Stomach (tissue), 8 donors: ENCODE measurements at regions not wholly inside any gene's neighbourhood (a gene's known extent, or its start where the extent isn't known, plus 50 kb on each side); places are given as distances from the start of the nearest gene placed in this dataset.

ENCODE experiments used
- DNase-seq, 2 donors: peaks; one replicate each; pipeline versions ENCODE4 v3.0.0 to v3.0.0-alpha.2; 2013 to 2019
- H3K27ac ChIP-seq, 5 donors: fragments of 200-600 bp in 4 of 5; sonication (generic) in 4 of 5; one replicate each; pipeline ENCODE4 v1.5.1; 2013 to 2019; ENCODE audit warnings: mild to moderate bottlenecking in 1 of 5, moderate library complexity in 1 of 5
- H3K27me3 ChIP-seq, 3 donors: fragments of 200-600 bp; sonication (generic); one replicate each; pipeline ENCODE4 v1.5.1; 2017 to 2019; ENCODE audit warnings: mixed run types in 1 of 3
- H3K36me3 ChIP-seq, 4 donors: fragments of 200-600 bp; sonication (generic); 1 replicate in 3 of 4; 2 replicates in 1 of 4; pipeline ENCODE4 v1.5.1; 2016 to 2019
- H3K4me1 ChIP-seq, 4 donors: fragments of 200-600 bp; sonication (generic); one replicate each; pipeline ENCODE4 v1.5.1; 2016 to 2019
- H3K4me3 ChIP-seq, 4 donors: fragments of 200-600 bp; sonication (generic) in 3 of 4; one replicate each; pipeline ENCODE4 v1.5.1; 2016 to 2019; ENCODE audit warnings: mild to moderate bottlenecking in 1 of 4
- H3K9me3 ChIP-seq, 4 donors: fragments of 200-600 bp; sonication (generic); one replicate each; pipeline ENCODE4 v1.5.1; 2016 to 2019
- CTCF ChIP-seq, 7 experiments: fragments of 450-650 bp in 4 of 7; fragments of 200-600 bp in 3 of 7; sonication (generic) in 3 of 7; IDR thresholded peaks; one replicate each; pipeline ENCODE4 v1.5.1; 2016 to 2019; ENCODE audit warnings: antibody characterized with exemption in 7 of 7, control low read depth in 2 of 7, mild to moderate bottlenecking in 1 of 7
- EP300 ChIP-seq: sonication (generic); formaldehyde crosslinking; IDR thresholded peaks from one replicate; pipeline ENCODE4 v1.6.1; 2017; ENCODE audit warnings: antibody characterized with exemption
- POLR2A ChIP-seq, 4 donors: fragments of 450-650 bp; IDR thresholded peaks; one replicate each; pipeline ENCODE4 v1.6.1; 2016; ENCODE audit warnings: antibody characterized with exemption in 4 of 4, control low read depth in 2 of 4, mild to moderate bottlenecking in 1 of 4, moderate library complexity in 1 of 4
- POLR2AphosphoS5 ChIP-seq, 3 donors: sonication (generic); formaldehyde crosslinking; IDR thresholded peaks; one replicate each; pipeline ENCODE4 v1.6.1; 2016; ENCODE audit warnings: antibody characterized with exemption in 3 of 3
- WGBS, 5 donors: extraction: QIAGEN DNeasy Blood & Tissue Kit in 3 of 5; methylation state at CpG; one replicate each; pipeline versions ENCODE4 v1.1.5 to v1.1.7; 2013 to 2018; 5-methylcytosine and 5-hydroxymethylcytosine counted together
- intact Hi-C: fragments of 100-400 bp; cut with DNase I; formaldehyde crosslinking; loops from one replicate; pipeline ENCODE4 v1.15.1; 2023; ENCODE audit warnings: low total_unique reads
- donor health status: healthy with polysubstance abuse.
- donor health status: Bipolar disorder and iron deficiency.
- donor health status: healthy.

- Histone ChIP-seq H3K27ac (no peak overlapping the region), H3K4me3 (no peak overlapping the region), H3K4me1 (peaks cover 0 to 49% (median 21%) of the 10 kb centered on the region in 4 donors), H3K9me3 (no peaks in the 10 kb centered on the region), H3K36me3 (no peaks in the 10 kb centered on the region), H3K27me3 (no peaks in the 10 kb centered on the region)
- no peak for TF ChIP-seq EP300
- TF ChIP-seq POLR2A (IDR thresholded peaks at IDR 0.05) = no peak
- no peak for TF ChIP-seq POLR2AphosphoS5 (IDR thresholded peaks at IDR 0.05)
- TF ChIP-seq CTCF (IDR thresholded peaks at IDR 0.05) = no peak
- intact Hi-C loops = no loop called here
- no peak for DNase-seq
- 75 to 90% (median 82%) methylated on average over 4 to 9 of the region's 9 CpGs for WGBS, 5 donors
Observed at GRCh38 chr3:72340056-72340455, 508.2 kb downstream of the SHQ1 start.

- WGBS, 5 donors = 58 to 75% (median 67%) methylated on average over 4 of the region's 4 CpGs
- Histone ChIP-seq H3K4me1 (peaks cover 0 to 51% (median 19%) of the 10 kb centered on the region in 4 donors), H3K36me3 (no peaks in the 10 kb centered on the region), H3K27me3 (no peaks in the 10 kb centered on the region), H3K4me3 (no peak overlapping the region), H3K9me3 (no peaks in the 10 kb centered on the region), H3K27ac (peak overlapping the region in 4 of 5 donors; percentile 10 to 55 (median 40))
- intact Hi-C loops = no loop called here
- TF ChIP-seq EP300 = no peak
- DNase-seq = no peak
Observed at GRCh38 chr3:72339670-72340030, 508.6 kb downstream of the SHQ1 start.

- peaks cover 0 to 51% (median 17%) of the 10 kb centered on the region in 4 donors for H3K4me1 ChIP-seq
- no peak overlapping the region for H3K4me3 ChIP-seq
- peak overlapping the region; percentile 3 to 55 (median 30) for H3K27ac ChIP-seq
- 60 to 68% (median 63%) methylated on average over 5 to 11 of the region's 11 CpGs for WGBS, 5 donors
- no peaks in the 10 kb centered on the region for H3K9me3 ChIP-seq
- no peaks in the 10 kb centered on the region for H3K36me3 ChIP-seq
- no peaks in the 10 kb centered on the region for H3K27me3 ChIP-seq
- no peak for TF ChIP-seq CTCF (IDR thresholded peaks at IDR 0.05)
- TF ChIP-seq POLR2AphosphoS5 (IDR thresholded peaks at IDR 0.05) = peak in 2 of 3 donors; percentile 16 to 62
- TF ChIP-seq POLR2A (IDR thresholded peaks at IDR 0.05) = no peak
- peak; percentile 30 to 54 for DNase-seq
- intact Hi-C loops = no loop called here
Observed at GRCh38 chr3:72338942-72339669, 509.1 kb downstream of the SHQ1 start.

GRCh38 chr3:72338082-72338941 lies 509.9 kb downstream of the SHQ1 start:
- no peaks in the 10 kb centered on the region for H3K9me3 ChIP-seq

GRCh38 chr3:72337480-72337855 lies 510.8 kb downstream of the SHQ1 start:
- Histone ChIP-seq H3K36me3 (no peaks in the 10 kb centered on the region), H3K4me3 (no peak overlapping the region), H3K27ac (no peak overlapping the region), H3K9me3 (no peaks in the 10 kb centered on the region), H3K4me1 (peaks cover 0 to 51% (median 17%) of the 10 kb centered on the region in 4 donors), H3K27me3 (no peaks in the 10 kb centered on the region)
- WGBS, 5 donors = 83 to 98% (median 92%) methylated on average over 5 of the region's 5 CpGs
- intact Hi-C loops = no loop called here
- no peak for TF ChIP-seq CTCF (IDR thresholded peaks at IDR 0.05)
- no peak for TF ChIP-seq POLR2AphosphoS5 (IDR thresholded peaks at IDR 0.05)
- TF ChIP-seq POLR2A (IDR thresholded peaks at IDR 0.05) = no peak
- no peak for TF ChIP-seq EP300
- no peak for DNase-seq

More at GRCh38 chr3:72338082-72338941, 509.9 kb downstream of the SHQ1 start:
- no peak for TF ChIP-seq POLR2A (IDR thresholded peaks at IDR 0.05)
- H3K4me3 ChIP-seq = no peak overlapping the region
- no peak for DNase-seq
- intact Hi-C loops = no loop called here
- H3K4me1 ChIP-seq = peaks cover 0 to 51% (median 17%) of the 10 kb centered on the region in 4 donors
- peak overlapping the region; percentile 3 to 55 (median 30) for H3K27ac ChIP-seq
- no peaks in the 10 kb centered on the region for H3K27me3 ChIP-seq
- WGBS, 5 donors = 89 to 97% (median 92%) methylated on average over 7 to 8 of the region's 8 CpGs
- no peaks in the 10 kb centered on the region for H3K36me3 ChIP-seq
